ENCODE measurements at regions not wholly inside any gene's neighbourhood (a gene's known extent, or its start where the extent isn't known, plus 50 kb on each side); places are given as distances from the start of the nearest gene placed in this dataset.

GRCh38 chr6:54440549-54440948, 132.3 kb downstream of the TINAG start:
- H3K4me3 ChIP-seq (ENCODE audit: low read length) = no peak overlapping the region
- no peak overlapping the region for H3K27ac ChIP-seq (ENCODE audit: low read depth, low read length)
- no peak overlapping the region for H3K9ac ChIP-seq (ENCODE audit: low read length)
- H3K79me2 ChIP-seq (ENCODE audit: control insufficient read depth, insufficient read depth, low read length) = no peaks in the 10 kb centered on the region
- H3K27me3 ChIP-seq (ENCODE audit: insufficient read depth, low read length, poor library complexity) = no peaks in the 10 kb centered on the region
- H2AK5ac ChIP-seq (ENCODE audit: low read length) = no peak overlapping the region
- no peak overlapping the region for H3K23ac ChIP-seq (ENCODE audit: low read length)
- no peaks in the 10 kb centered on the region for H3K4me1 ChIP-seq (ENCODE audit: control insufficient read depth, low read depth, low read length)
- H2BK120ac ChIP-seq (ENCODE audit: low read depth, low read length) = no peak overlapping the region
- no peak overlapping the region for H4K8ac ChIP-seq (ENCODE audit: low read depth, low read length)
- no peak for DNase-seq
- H4K5ac ChIP-seq (ENCODE audit: low read length) = no peak overlapping the region
- H2BK5ac ChIP-seq (ENCODE audit: low read length) = no peak overlapping the region
- no peaks in the 10 kb centered on the region for H3K36me3 ChIP-seq (ENCODE audit: control insufficient read depth, insufficient read depth, low read length)
- no peak overlapping the region for H2BK15ac ChIP-seq (replicated peaks; ENCODE audit: low read depth)
- H3K56ac ChIP-seq (ENCODE audit: low read length) = no peak overlapping the region
- H3K4me2 ChIP-seq (ENCODE audit: low read length) = no peak overlapping the region
- H3K4ac ChIP-seq (ENCODE audit: low read depth, low read length) = no peak overlapping the region
- no CpG with 5 or more reads among the region's 2 CpGs for WGBS (ENCODE audit: extremely low coverage, insufficient coverage, low lambda C conversion rate)
- H3K18ac ChIP-seq (ENCODE audit: low read length) = no peak overlapping the region
- H3K79me1 ChIP-seq (ENCODE audit: low read length) = no peaks in the 10 kb centered on the region

- no peak for DNase-seq
- Histone ChIP-seq H3K56ac (ENCODE audit: low read length) (no peak overlapping the region), H3K4me1 (ENCODE audit: control insufficient read depth, low read depth, low read length) (no peaks in the 10 kb centered on the region), H3K9ac (ENCODE audit: low read length) (no peak overlapping the region), H3K4ac (ENCODE audit: low read depth, low read length) (no peak overlapping the region), H4K8ac (ENCODE audit: low read depth, low read length) (no peak overlapping the region), H2BK120ac (ENCODE audit: low read depth, low read length) (no peak overlapping the region), H3K23ac (ENCODE audit: low read length) (no peak overlapping the region), H3K27me3 (ENCODE audit: insufficient read depth, low read length, poor library complexity) (no peaks in the 10 kb centered on the region), H3K79me1 (ENCODE audit: low read length) (no peaks in the 10 kb centered on the region), H2AK5ac (ENCODE audit: low read length) (no peak overlapping the region), H3K27ac (ENCODE audit: low read depth, low read length) (no peak overlapping the region), H3K36me3 (ENCODE audit: control insufficient read depth, insufficient read depth, low read length) (no peaks in the 10 kb centered on the region), H3K4me3 (ENCODE audit: low read length) (no peak overlapping the region), H2BK15ac (replicated peaks; ENCODE audit: low read depth) (no peak overlapping the region), H4K5ac (ENCODE audit: low read length) (no peak overlapping the region), H3K18ac (ENCODE audit: low read length) (no peak overlapping the region), H3K79me2 (ENCODE audit: control insufficient read depth, insufficient read depth, low read length) (no peaks in the 10 kb centered on the region), H2BK5ac (ENCODE audit: low read length) (no peak overlapping the region), H3K4me2 (ENCODE audit: low read length) (no peak overlapping the region)
- WGBS (ENCODE audit: extremely low coverage, insufficient coverage, low lambda C conversion rate) = no CpG with 5 or more reads among the region's 2 CpGs
Observed at GRCh38 chr6:54441020-54441419, 132.8 kb downstream of the TINAG start.

- WGBS (ENCODE audit: extremely low coverage, insufficient coverage, low lambda C conversion rate) = no CpG with 5 or more reads among the region's 7 CpGs
- no peak overlapping the region for H3K4ac ChIP-seq (ENCODE audit: low read depth, low read length)
- H3K4me2 ChIP-seq (ENCODE audit: low read length) = no peak overlapping the region
- H3K56ac ChIP-seq (ENCODE audit: low read length) = no peak overlapping the region
- no peak overlapping the region for H3K4me3 ChIP-seq (ENCODE audit: low read length)
- no peak overlapping the region for H4K5ac ChIP-seq (ENCODE audit: low read length)
- no peak overlapping the region for H2BK120ac ChIP-seq (ENCODE audit: low read depth, low read length)
- no peak overlapping the region for H2BK15ac ChIP-seq (replicated peaks; ENCODE audit: low read depth)
- H3K27ac ChIP-seq (ENCODE audit: low read depth, low read length) = no peak overlapping the region
- H3K36me3 ChIP-seq (ENCODE audit: control insufficient read depth, insufficient read depth, low read length) = no peaks in the 10 kb centered on the region
- H3K27me3 ChIP-seq (ENCODE audit: insufficient read depth, low read length, poor library complexity) = no peaks in the 10 kb centered on the region
- H3K79me2 ChIP-seq (ENCODE audit: control insufficient read depth, insufficient read depth, low read length) = no peaks in the 10 kb centered on the region
- H3K79me1 ChIP-seq (ENCODE audit: low read length) = no peaks in the 10 kb centered on the region
- H2AK5ac ChIP-seq (ENCODE audit: low read length) = no peak overlapping the region
- no peak overlapping the region for H3K9ac ChIP-seq (ENCODE audit: low read length)
- H3K18ac ChIP-seq (ENCODE audit: low read length) = no peak overlapping the region
- no peak overlapping the region for H4K8ac ChIP-seq (ENCODE audit: low read depth, low read length)
- H2BK5ac ChIP-seq (ENCODE audit: low read length) = no peak overlapping the region
- H3K23ac ChIP-seq (ENCODE audit: low read length) = no peak overlapping the region
- H3K4me1 ChIP-seq (ENCODE audit: control insufficient read depth, low read depth, low read length) = no peaks in the 10 kb centered on the region
- no peak for DNase-seq
Observed at GRCh38 chr6:54441687-54442248, 133.5 kb downstream of the TINAG start.

- no peak overlapping the region for H2BK120ac ChIP-seq (ENCODE audit: low read depth, low read length)
- H3K56ac ChIP-seq (ENCODE audit: low read length) = no peak overlapping the region
- H2AK5ac ChIP-seq (ENCODE audit: low read length) = no peak overlapping the region
- no peak overlapping the region for H2BK5ac ChIP-seq (ENCODE audit: low read length)
- H3K4me1 ChIP-seq (ENCODE audit: control insufficient read depth, low read depth, low read length) = no peaks in the 10 kb centered on the region
- H3K4me3 ChIP-seq (ENCODE audit: low read length) = no peak overlapping the region
- no peak overlapping the region for H4K5ac ChIP-seq (ENCODE audit: low read length)
- no peak overlapping the region for H3K27ac ChIP-seq (ENCODE audit: low read depth, low read length)
- H3K79me2 ChIP-seq (ENCODE audit: control insufficient read depth, insufficient read depth, low read length) = no peaks in the 10 kb centered on the region
- H3K18ac ChIP-seq (ENCODE audit: low read length) = no peak overlapping the region
- H3K4me2 ChIP-seq (ENCODE audit: low read length) = no peak overlapping the region
- H3K27me3 ChIP-seq (ENCODE audit: insufficient read depth, low read length, poor library complexity) = no peaks in the 10 kb centered on the region
- H3K36me3 ChIP-seq (ENCODE audit: control insufficient read depth, insufficient read depth, low read length) = no peaks in the 10 kb centered on the region
- no peak overlapping the region for H3K23ac ChIP-seq (ENCODE audit: low read length)
- H3K9ac ChIP-seq (ENCODE audit: low read length) = no peak overlapping the region
- no peak overlapping the region for H4K8ac ChIP-seq (ENCODE audit: low read depth, low read length)
- no peak for DNase-seq
- H2BK15ac ChIP-seq (replicated peaks; ENCODE audit: low read depth) = no peak overlapping the region
- H3K4ac ChIP-seq (ENCODE audit: low read depth, low read length) = no peak overlapping the region
- no peaks in the 10 kb centered on the region for H3K79me1 ChIP-seq (ENCODE audit: low read length)
Observed at GRCh38 chr6:54445207-54445606, 137.0 kb downstream of the TINAG start.

GRCh38 chr6:54448617-54449016, 140.4 kb downstream of the TINAG start:
- Histone ChIP-seq H2BK5ac (ENCODE audit: low read length) (no peak overlapping the region), H2BK120ac (ENCODE audit: low read depth, low read length) (no peak overlapping the region), H3K23ac (ENCODE audit: low read length) (no peak overlapping the region), H3K36me3 (ENCODE audit: control insufficient read depth, insufficient read depth, low read length) (no peaks in the 10 kb centered on the region), H3K4me3 (ENCODE audit: low read length) (no peak overlapping the region), H3K79me1 (ENCODE audit: low read length) (no peaks in the 10 kb centered on the region), H4K5ac (ENCODE audit: low read length) (no peak overlapping the region), H2AK5ac (ENCODE audit: low read length) (no peak overlapping the region), H2BK15ac (replicated peaks; ENCODE audit: low read depth) (no peak overlapping the region), H3K4me1 (ENCODE audit: control insufficient read depth, low read depth, low read length) (no peaks in the 10 kb centered on the region), H3K27ac (ENCODE audit: low read depth, low read length) (no peak overlapping the region), H3K4me2 (ENCODE audit: low read length) (no peak overlapping the region), H3K9ac (ENCODE audit: low read length) (no peak overlapping the region), H3K27me3 (ENCODE audit: insufficient read depth, low read length, poor library complexity) (no peaks in the 10 kb centered on the region), H3K18ac (ENCODE audit: low read length) (no peak overlapping the region), H3K79me2 (ENCODE audit: control insufficient read depth, insufficient read depth, low read length) (no peaks in the 10 kb centered on the region), H4K8ac (ENCODE audit: low read depth, low read length) (no peak overlapping the region), H3K4ac (ENCODE audit: low read depth, low read length) (no peak overlapping the region), H3K56ac (ENCODE audit: low read length) (no peak overlapping the region)
- WGBS (ENCODE audit: extremely low coverage, insufficient coverage, low lambda C conversion rate) = no CpG with 5 or more reads among the region's 4 CpGs
- DNase-seq = no peak

GRCh38 chr6:54451516-54451915, 143.3 kb downstream of the TINAG start:
- Histone ChIP-seq H3K79me2 (ENCODE audit: control insufficient read depth, insufficient read depth, low read length) (no peaks in the 10 kb centered on the region), H2BK120ac (ENCODE audit: low read depth, low read length) (no peak overlapping the region), H2BK5ac (ENCODE audit: low read length) (no peak overlapping the region), H3K79me1 (ENCODE audit: low read length) (no peaks in the 10 kb centered on the region), H3K9ac (ENCODE audit: low read length) (no peak overlapping the region), H4K8ac (ENCODE audit: low read depth, low read length) (no peak overlapping the region), H2AK5ac (ENCODE audit: low read length) (no peak overlapping the region), H4K5ac (ENCODE audit: low read length) (no peak overlapping the region), H3K23ac (ENCODE audit: low read length) (no peak overlapping the region), H2BK15ac (replicated peaks; ENCODE audit: low read depth) (no peak overlapping the region), H3K27me3 (ENCODE audit: insufficient read depth, low read length, poor library complexity) (no peaks in the 10 kb centered on the region), H3K4me3 (ENCODE audit: low read length) (no peak overlapping the region), H3K27ac (ENCODE audit: low read depth, low read length) (no peak overlapping the region), H3K4me1 (ENCODE audit: control insufficient read depth, low read depth, low read length) (no peaks in the 10 kb centered on the region), H3K4ac (ENCODE audit: low read depth, low read length) (no peak overlapping the region), H3K56ac (ENCODE audit: low read length) (no peak overlapping the region), H3K4me2 (ENCODE audit: low read length) (no peak overlapping the region), H3K18ac (ENCODE audit: low read length) (no peak overlapping the region), H3K36me3 (ENCODE audit: control insufficient read depth, insufficient read depth, low read length) (no peaks in the 10 kb centered on the region)
- no peak for DNase-seq

Data from mesendoderm (in vitro differentiated cells).